ENCODE measurements at regions not wholly inside any gene's neighbourhood (a gene's known extent, or its start where the extent isn't known, plus 50 kb on each side); places are given as distances from the start of the nearest gene placed in this dataset.

GRCh38 chr2:71788186-71788525 lies 334.8 kb downstream of the DYSF start:
- peaks cover 44% of the 10 kb centered on the region for H3K4me1 ChIP-seq (ENCODE audit: control insufficient read depth, insufficient read depth, low read length, poor library complexity, severe bottlenecking)
- no peaks in the 10 kb centered on the region for H3K9me3 ChIP-seq (ENCODE audit: control insufficient read depth, low read length)
- H3K4me3 ChIP-seq (ENCODE audit: extremely low read depth, insufficient read depth, low read length, poor library complexity, severe bottlenecking): no peak overlapping the region
- no peaks in the 10 kb centered on the region for H3K36me3 ChIP-seq (ENCODE audit: control insufficient read depth, insufficient read depth, low read length)
- H3K27ac ChIP-seq (ENCODE audit: low read depth, low read length, severe bottlenecking): no peak overlapping the region
- WGBS, 2 experiments (ENCODE audit: insufficient coverage in 2 of 2): 92 to 95% methylated on average over 3 to 6 of the region's 7 CpGs

DNA sequence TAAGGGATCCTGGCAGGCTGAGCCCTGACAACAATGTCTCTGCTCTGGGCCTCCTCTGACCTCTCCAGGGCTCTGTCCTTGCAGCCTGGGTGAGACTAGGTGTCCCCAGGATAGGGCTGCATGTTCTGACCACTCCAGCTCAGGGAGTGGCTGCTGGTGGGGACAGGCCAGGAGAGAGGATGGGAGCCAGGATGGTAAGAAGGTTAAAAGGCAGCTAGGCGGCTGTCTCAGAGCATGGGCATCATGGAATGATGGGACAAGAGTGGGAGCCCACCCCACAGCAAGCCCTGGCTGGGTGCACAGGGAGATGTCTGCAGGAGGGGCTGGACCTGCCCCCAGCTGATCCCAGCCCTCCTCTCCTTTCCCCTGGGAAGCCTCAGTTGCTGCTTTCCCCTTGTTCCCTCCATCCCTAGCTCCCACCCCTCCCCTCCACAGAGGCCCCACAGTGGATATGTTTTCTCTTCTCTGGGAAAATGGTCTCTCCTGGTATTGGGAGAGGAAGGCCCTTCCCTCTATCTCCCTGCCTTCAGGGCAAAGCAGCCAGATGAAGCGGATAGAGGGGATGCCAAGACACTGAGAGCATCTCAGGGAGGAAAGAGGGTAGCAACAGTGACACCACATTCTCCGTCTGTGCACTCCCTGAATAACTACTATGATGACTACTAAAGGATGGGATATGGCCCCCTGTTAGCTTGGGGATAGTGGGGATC lies 334.3 kb downstream of the DYSF start:
- H3K4me3 ChIP-seq (ENCODE audit: extremely low read depth, insufficient read depth, low read length, poor library complexity, severe bottlenecking): no peak overlapping the region
- WGBS, 2 experiments (ENCODE audit: insufficient coverage in 2 of 2): 80 to 89% methylated on average over 1 to 2 of the region's 3 CpGs
- no peaks in the 10 kb centered on the region for H3K9me3 ChIP-seq (ENCODE audit: control insufficient read depth, low read length)
- H3K27ac ChIP-seq (ENCODE audit: low read depth, low read length, severe bottlenecking): no peak overlapping the region
- peaks cover 44% of the 10 kb centered on the region for H3K4me1 ChIP-seq (ENCODE audit: control insufficient read depth, insufficient read depth, low read length, poor library complexity, severe bottlenecking)
- no peaks in the 10 kb centered on the region for H3K36me3 ChIP-seq (ENCODE audit: control insufficient read depth, insufficient read depth, low read length)

DNA sequence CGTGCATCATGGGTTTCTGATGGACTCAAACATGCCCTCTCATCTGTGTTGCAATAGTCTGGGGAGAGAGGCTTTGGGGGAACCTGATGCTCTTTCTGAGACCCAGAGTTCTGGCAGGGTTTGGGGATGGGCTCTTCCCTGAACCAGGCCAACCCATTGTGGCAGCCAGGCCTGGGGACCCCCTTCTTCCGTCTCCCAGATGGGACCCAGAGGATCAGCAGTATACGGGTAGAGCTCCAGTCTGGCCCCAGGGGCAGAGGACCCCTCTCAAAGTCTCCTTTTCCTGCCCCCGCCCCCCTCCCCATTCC lies 333.7 kb downstream of the DYSF start:
- Histone ChIP-seq H3K27ac (ENCODE audit: low read depth, low read length, severe bottlenecking) (no peak overlapping the region), H3K9me3 (ENCODE audit: control insufficient read depth, low read length) (no peaks in the 10 kb centered on the region), H3K4me1 (ENCODE audit: control insufficient read depth, insufficient read depth, low read length, poor library complexity, severe bottlenecking) (peaks cover 44% of the 10 kb centered on the region), H3K4me3 (ENCODE audit: extremely low read depth, insufficient read depth, low read length, poor library complexity, severe bottlenecking) (no peak overlapping the region), H3K36me3 (ENCODE audit: control insufficient read depth, insufficient read depth, low read length) (no peaks in the 10 kb centered on the region)
- WGBS, 2 experiments (ENCODE audit: insufficient coverage in 2 of 2): 97 to 100% methylated on average over 2 to 3 of the region's 4 CpGs

DNA sequence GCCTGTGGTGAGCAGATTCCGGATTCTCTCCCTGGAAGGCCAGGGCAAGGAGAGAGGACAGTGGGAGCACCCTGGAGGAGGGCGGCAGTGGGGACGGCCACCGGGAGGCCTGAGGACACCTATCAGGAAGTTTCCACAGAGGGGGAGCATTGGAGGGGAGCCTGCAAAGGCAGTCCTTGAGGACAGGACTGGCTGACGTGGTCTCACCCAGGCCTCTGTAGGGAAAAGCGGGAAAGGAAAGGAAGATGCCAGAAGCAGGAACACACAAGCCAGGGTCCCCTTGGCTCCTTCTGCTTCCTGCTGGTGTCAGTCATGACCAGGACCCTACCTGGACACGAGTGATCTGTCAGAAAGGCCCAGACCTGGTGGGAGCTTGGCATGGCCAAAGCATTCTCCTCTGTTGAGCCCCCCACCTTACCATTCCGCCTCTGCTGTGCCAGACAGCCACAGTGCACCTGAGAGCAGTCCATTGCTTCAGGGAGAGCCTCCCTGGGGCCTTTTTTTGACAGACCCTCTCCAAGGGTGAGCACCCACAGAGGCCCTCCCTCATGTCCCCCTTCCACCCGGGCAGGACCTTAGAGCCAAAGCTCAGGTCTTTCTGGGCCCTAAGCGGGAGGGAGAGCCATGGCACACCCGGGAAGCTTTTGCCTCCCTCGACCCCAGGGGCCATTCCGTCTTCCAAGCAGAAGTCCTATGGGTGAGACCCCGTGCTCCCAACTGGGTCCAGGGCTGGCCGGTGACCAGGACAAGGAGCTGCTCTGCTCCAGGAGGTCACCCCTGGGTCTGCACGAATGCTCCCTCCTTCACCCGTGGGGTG lies 333.1 kb downstream of the DYSF start:
- no peaks in the 10 kb centered on the region for H3K36me3 ChIP-seq (ENCODE audit: control insufficient read depth, insufficient read depth, low read length)
- peaks cover 44% of the 10 kb centered on the region for H3K4me1 ChIP-seq (ENCODE audit: control insufficient read depth, insufficient read depth, low read length, poor library complexity, severe bottlenecking)
- H3K27ac ChIP-seq (ENCODE audit: low read depth, low read length, severe bottlenecking): no peak overlapping the region
- H3K4me3 ChIP-seq (ENCODE audit: extremely low read depth, insufficient read depth, low read length, poor library complexity, severe bottlenecking): no peak overlapping the region
- WGBS, 2 experiments (ENCODE audit: insufficient coverage in 2 of 2): 91 to 96% methylated on average over 15 to 17 of the region's 17 CpGs
- H3K9me3 ChIP-seq (ENCODE audit: control insufficient read depth, low read length): no peaks in the 10 kb centered on the region

GRCh38 chr2:71785516-71785981 lies 332.2 kb downstream of the DYSF start:
- 90 to 100% methylated on average over 3 to 19 of the region's 23 CpGs for WGBS, 2 experiments (ENCODE audit: insufficient coverage in 2 of 2)
- no peak overlapping the region for H3K4me3 ChIP-seq (ENCODE audit: extremely low read depth, insufficient read depth, low read length, poor library complexity, severe bottlenecking)
- no peaks in the 10 kb centered on the region for H3K9me3 ChIP-seq (ENCODE audit: control insufficient read depth, low read length)
- no peaks in the 10 kb centered on the region for H3K36me3 ChIP-seq (ENCODE audit: control insufficient read depth, insufficient read depth, low read length)
- H3K4me1 ChIP-seq (ENCODE audit: control insufficient read depth, insufficient read depth, low read length, poor library complexity, severe bottlenecking): peaks cover 38% of the 10 kb centered on the region
- no peak overlapping the region for H3K27ac ChIP-seq (ENCODE audit: low read depth, low read length, severe bottlenecking)

DNA sequence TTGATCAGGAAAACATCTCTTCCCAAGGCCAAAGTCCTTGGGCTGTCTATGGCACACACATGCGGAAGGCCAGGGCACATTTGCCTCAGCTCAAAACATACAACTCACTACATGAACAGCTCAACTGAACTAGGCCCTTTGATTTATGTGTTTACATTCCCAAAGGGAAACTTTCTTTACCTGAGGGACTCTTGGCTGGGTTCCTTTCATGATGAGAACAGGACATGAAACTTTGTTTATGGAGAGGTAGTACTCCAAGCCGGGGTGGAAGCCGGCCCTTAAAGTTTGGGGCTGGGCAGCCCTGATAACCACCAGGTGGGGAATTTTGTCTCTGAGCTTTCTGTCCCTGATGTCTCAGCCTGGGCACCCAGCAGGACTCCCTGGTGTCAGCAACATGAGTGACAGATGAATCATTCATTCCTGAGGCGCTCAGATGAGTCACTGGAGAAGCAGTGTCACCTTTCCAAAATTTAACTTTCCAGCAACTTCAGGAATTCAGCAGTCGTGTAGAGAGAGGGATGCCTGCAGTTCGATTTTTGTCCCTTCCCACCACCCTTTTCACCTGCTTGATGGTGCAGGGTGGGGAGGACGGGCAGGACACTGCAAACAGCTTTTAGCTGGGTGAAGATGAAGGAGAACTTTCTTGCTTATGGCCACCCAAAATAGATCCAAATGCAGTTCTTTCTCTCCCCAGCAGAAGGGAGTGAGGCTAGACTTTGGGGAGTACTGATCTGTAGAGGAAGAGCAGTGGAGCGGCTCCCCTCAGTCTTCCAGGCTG lies 331.6 kb downstream of the DYSF start:
- 65 to 77% methylated on average over 3 to 5 of the region's 8 CpGs for WGBS, 2 experiments (ENCODE audit: insufficient coverage in 2 of 2)
- H3K4me1 ChIP-seq (ENCODE audit: control insufficient read depth, insufficient read depth, low read length, poor library complexity, severe bottlenecking): peaks cover 31% of the 10 kb centered on the region
- H3K4me3 ChIP-seq (ENCODE audit: extremely low read depth, insufficient read depth, low read length, poor library complexity, severe bottlenecking): no peak overlapping the region
- H3K27ac ChIP-seq (ENCODE audit: low read depth, low read length, severe bottlenecking): no peak overlapping the region
- H3K36me3 ChIP-seq (ENCODE audit: control insufficient read depth, insufficient read depth, low read length): no peaks in the 10 kb centered on the region
- no peaks in the 10 kb centered on the region for H3K9me3 ChIP-seq (ENCODE audit: control insufficient read depth, low read length)

DNA sequence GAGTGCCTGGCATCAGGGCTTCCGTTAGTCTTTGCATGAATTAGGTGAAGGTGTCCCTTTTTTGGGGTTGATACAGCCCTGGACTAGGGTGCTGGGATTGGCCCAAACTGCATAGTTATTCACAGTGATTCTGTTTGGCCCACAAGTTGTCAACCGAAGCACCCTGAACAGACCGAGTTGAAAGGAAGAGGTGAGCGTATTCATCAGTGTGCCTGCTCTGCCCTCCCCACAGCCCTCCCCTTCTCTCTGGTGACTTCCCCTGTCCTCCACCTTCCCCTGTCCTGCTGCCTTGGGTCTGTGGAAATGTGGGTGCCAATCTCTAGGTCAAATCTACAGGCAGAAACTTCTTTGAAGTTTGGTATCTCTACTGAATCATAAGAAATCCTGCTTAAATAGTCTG lies 330.5 kb downstream of the DYSF start:
- Histone ChIP-seq H3K4me1 (ENCODE audit: control insufficient read depth, insufficient read depth, low read length, poor library complexity, severe bottlenecking) (peaks cover 31% of the 10 kb centered on the region), H3K9me3 (ENCODE audit: control insufficient read depth, low read length) (no peaks in the 10 kb centered on the region), H3K27ac (ENCODE audit: low read depth, low read length, severe bottlenecking) (no peak overlapping the region), H3K4me3 (ENCODE audit: extremely low read depth, insufficient read depth, low read length, poor library complexity, severe bottlenecking) (no peak overlapping the region), H3K36me3 (ENCODE audit: control insufficient read depth, insufficient read depth, low read length) (no peaks in the 10 kb centered on the region)
- 94 to 100% methylated on average over 2 to 3 of the region's 4 CpGs for WGBS, 2 experiments (ENCODE audit: insufficient coverage in 2 of 2)

GRCh38 chr2:71783215-71783614 lies 329.9 kb downstream of the DYSF start:
- H3K36me3 ChIP-seq (ENCODE audit: control insufficient read depth, insufficient read depth, low read length): no peaks in the 10 kb centered on the region
- H3K4me3 ChIP-seq (ENCODE audit: extremely low read depth, insufficient read depth, low read length, poor library complexity, severe bottlenecking): no peak overlapping the region
- no peaks in the 10 kb centered on the region for H3K9me3 ChIP-seq (ENCODE audit: control insufficient read depth, low read length)
- H3K4me1 ChIP-seq (ENCODE audit: control insufficient read depth, insufficient read depth, low read length, poor library complexity, severe bottlenecking): peaks cover 26% of the 10 kb centered on the region
- no peak overlapping the region for H3K27ac ChIP-seq (ENCODE audit: low read depth, low read length, severe bottlenecking)

DNA sequence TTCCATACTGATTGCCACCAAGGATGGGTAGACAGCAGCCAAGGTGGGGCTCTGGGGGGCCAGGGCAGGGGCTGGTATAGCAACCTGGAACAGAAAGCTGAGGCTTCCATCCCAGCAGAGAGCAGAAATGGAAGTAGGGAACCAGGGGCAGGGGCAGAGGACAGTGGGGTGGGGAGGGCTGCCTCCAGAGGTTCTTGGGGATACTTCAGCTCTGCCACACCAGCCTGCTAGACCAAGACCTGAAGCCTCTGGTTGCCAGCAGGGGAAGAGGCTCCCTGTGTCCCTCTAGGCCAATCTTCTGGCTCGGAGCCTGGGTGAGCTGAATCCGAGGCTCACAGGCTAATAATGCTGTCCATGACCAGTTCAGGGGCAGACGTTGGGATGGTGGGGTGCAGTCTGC lies 329.0 kb downstream of the DYSF start:
- Histone ChIP-seq H3K9me3 (ENCODE audit: control insufficient read depth, low read length) (no peaks in the 10 kb centered on the region), H3K4me3 (ENCODE audit: extremely low read depth, insufficient read depth, low read length, poor library complexity, severe bottlenecking) (no peak overlapping the region), H3K36me3 (ENCODE audit: control insufficient read depth, insufficient read depth, low read length) (no peaks in the 10 kb centered on the region), H3K4me1 (ENCODE audit: control insufficient read depth, insufficient read depth, low read length, poor library complexity, severe bottlenecking) (peaks cover 24% of the 10 kb centered on the region), H3K27ac (ENCODE audit: low read depth, low read length, severe bottlenecking) (no peak overlapping the region)
- WGBS, 2 experiments (ENCODE audit: insufficient coverage in 2 of 2): 58 to 78% methylated on average over 1 to 2 of the region's 3 CpGs

DNA sequence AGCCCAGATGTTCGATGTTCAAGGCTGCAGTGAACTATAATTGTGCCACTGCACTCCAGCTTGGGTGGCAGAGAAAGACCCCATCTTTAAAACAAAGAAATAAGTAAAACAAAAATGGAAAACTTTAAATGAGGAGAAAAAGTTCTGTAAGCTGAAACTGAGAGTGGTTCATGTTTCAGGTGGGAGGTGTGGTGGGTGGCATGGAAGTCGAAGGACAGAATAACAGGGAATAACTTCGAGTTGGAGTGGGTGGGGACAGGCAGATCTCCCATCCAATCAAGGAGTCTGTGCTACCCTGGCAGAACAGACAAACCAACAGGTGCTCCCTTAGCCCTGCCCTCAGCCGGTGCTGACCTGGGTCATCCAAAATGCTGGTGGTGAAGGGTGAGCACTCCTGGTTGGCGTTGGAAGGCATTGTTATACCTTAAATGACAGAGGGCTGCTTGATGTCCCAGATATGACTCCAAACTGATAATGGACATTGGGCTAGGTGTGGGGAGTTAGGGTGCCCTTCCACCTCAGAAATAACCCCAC lies 328.4 kb downstream of the DYSF start:
- H3K27ac ChIP-seq (ENCODE audit: low read depth, low read length, severe bottlenecking): no peak overlapping the region
- H3K4me3 ChIP-seq (ENCODE audit: extremely low read depth, insufficient read depth, low read length, poor library complexity, severe bottlenecking): no peak overlapping the region
- 54 to 94% methylated on average over 2 to 3 of the region's 5 CpGs for WGBS, 2 experiments (ENCODE audit: insufficient coverage in 2 of 2)

More for the DNA sequence above, 328.4 kb downstream of the DYSF start:
- Histone ChIP-seq H3K36me3 (ENCODE audit: control insufficient read depth, insufficient read depth, low read length) (no peaks in the 10 kb centered on the region), H3K4me1 (ENCODE audit: control insufficient read depth, insufficient read depth, low read length, poor library complexity, severe bottlenecking) (peaks cover 21% of the 10 kb centered on the region), H3K9me3 (ENCODE audit: control insufficient read depth, low read length) (no peaks in the 10 kb centered on the region)
